ENCODE measurements at regions not wholly inside any gene's neighbourhood (a gene's known extent, or its start where the extent isn't known, plus 50 kb on each side); places are given as distances from the start of the nearest gene placed in this dataset.
A peak's percentile ranks its signal among the peaks of the same experiment; 100 is the strongest.
"Not testable (repeated sequence)": the region's sequence is repeated elsewhere in the genome, so short reads cannot be mapped to it uniquely, and the experiment has no call there.

DNA sequence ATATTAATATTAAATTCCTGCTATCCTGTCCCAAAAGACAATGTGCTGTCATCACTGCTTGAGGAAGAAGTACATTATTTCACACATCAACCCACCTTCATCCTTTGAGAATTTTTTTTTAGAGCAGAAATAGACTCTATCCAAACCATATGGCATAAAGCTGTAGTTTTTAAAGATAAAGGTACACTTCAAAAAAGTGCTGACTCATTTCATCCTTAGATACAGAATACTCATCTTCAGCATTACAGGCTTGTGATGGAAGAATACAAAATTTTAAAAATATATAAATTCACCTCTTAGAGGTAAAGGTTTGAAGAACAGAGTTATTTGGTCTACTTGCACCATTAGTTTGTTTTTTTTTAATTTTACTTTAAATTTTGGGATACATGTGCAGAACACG, 126.7 kb upstream of the ERG start:
- 95 to 96% methylated on average over 1 of the region's 1 CpG for WGBS, 2 donors
- no peak overlapping the region for H3K27ac ChIP-seq (ENCODE audit: low read depth in 2 of 2, low read length in 1 of 2)

DNA sequence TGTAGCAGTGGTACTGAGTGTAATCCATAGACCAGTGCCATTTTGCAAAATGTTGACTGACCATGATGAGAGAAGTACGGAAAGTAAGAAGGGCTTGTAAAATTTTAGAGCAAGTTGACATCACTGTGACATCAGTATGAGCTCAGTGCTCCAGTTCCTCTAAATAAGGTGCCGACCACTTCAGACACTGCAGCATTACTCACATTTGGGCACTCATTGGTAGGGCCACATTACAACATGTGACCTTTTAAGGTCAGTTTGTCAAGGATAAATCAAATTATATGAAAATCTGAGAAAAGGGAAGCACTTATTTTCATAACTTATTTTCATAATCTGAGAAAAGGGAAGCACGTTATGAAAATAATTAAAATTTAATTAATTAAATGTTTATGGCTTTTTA, 128.0 kb upstream of the ERG start:
- no peaks in the 10 kb centered on the region for H3K27me3 ChIP-seq (ENCODE audit: control insufficient read depth in 1 of 2, insufficient read depth in 2 of 2, low read length in 2 of 2)
- H3K9me3 ChIP-seq (ENCODE audit: control insufficient read depth in 2 of 2, insufficient read depth in 1 of 2, low read depth in 1 of 2, low read length in 1 of 2): peaks cover 0 to 3% of the 10 kb centered on the region in 2 donors
- WGBS, 2 donors: 90 to 94% methylated on average over 3 of the region's 3 CpGs
- no peak overlapping the region for H3K27ac ChIP-seq (ENCODE audit: low read depth in 2 of 2, low read length in 1 of 2)
- no peaks in the 10 kb centered on the region for H3K36me3 ChIP-seq (ENCODE audit: control insufficient read depth in 2 of 2, insufficient read depth in 2 of 2, low read length in 1 of 2)
- no peak overlapping the region for H3K4me3 ChIP-seq (ENCODE audit: low read depth in 1 of 2, low read length in 2 of 2)
- no peaks in the 10 kb centered on the region for H3K4me1 ChIP-seq (ENCODE audit: control insufficient read depth in 2 of 2, insufficient read depth in 2 of 2, low read length in 1 of 2)

More for the DNA sequence above, 126.7 kb upstream of the ERG start:
- no peaks in the 10 kb centered on the region for H3K9me3 ChIP-seq (ENCODE audit: control insufficient read depth in 2 of 2, insufficient read depth in 1 of 2, low read depth in 1 of 2, low read length in 1 of 2)
- no peaks in the 10 kb centered on the region for H3K27me3 ChIP-seq (ENCODE audit: control insufficient read depth in 1 of 2, insufficient read depth in 2 of 2, low read length in 2 of 2)
- H3K36me3 ChIP-seq (ENCODE audit: control insufficient read depth in 2 of 2, insufficient read depth in 2 of 2, low read length in 1 of 2): no peaks in the 10 kb centered on the region
- no peak overlapping the region for H3K4me3 ChIP-seq (ENCODE audit: low read depth in 1 of 2, low read length in 2 of 2)
- H3K4me1 ChIP-seq (ENCODE audit: control insufficient read depth in 2 of 2, insufficient read depth in 2 of 2, low read length in 1 of 2): no peaks in the 10 kb centered on the region

DNA sequence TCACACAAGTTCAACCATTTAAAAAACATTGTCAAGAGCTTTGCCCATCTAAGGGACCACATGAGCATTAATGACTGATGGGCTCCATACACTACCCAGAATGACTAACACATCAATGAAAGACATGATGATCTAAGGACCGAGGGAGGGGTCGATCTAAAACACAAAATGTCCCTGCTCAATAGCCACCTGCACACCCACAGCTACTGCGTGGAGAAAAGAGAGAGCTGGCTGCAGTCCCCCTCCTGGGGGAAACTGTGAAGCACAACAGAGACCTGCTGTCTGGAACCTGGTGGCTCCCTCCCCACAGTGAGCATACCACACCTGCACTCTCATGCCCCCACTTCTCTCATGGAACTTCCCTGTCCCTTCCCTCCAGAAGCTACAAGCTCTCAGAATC, 130.1 kb upstream of the ERG start:
- H3K9me3 ChIP-seq (ENCODE audit: control insufficient read depth in 2 of 2, insufficient read depth in 1 of 2, low read depth in 1 of 2, low read length in 1 of 2): peaks cover 0 to 3% of the 10 kb centered on the region in 2 donors
- H3K27ac ChIP-seq (ENCODE audit: low read depth in 2 of 2, low read length in 1 of 2): no peak overlapping the region
- H3K27me3 ChIP-seq (ENCODE audit: control insufficient read depth in 1 of 2, insufficient read depth in 2 of 2, low read length in 2 of 2): no peaks in the 10 kb centered on the region
- no peaks in the 10 kb centered on the region for H3K4me1 ChIP-seq (ENCODE audit: control insufficient read depth in 2 of 2, insufficient read depth in 2 of 2, low read length in 1 of 2)
- H3K36me3 ChIP-seq (ENCODE audit: control insufficient read depth in 2 of 2, insufficient read depth in 2 of 2, low read length in 1 of 2): no peaks in the 10 kb centered on the region
- H3K4me3 ChIP-seq (ENCODE audit: low read depth in 1 of 2, low read length in 2 of 2): no peak overlapping the region
- 73 to 85% methylated on average over 3 of the region's 3 CpGs for WGBS, 2 donors

DNA sequence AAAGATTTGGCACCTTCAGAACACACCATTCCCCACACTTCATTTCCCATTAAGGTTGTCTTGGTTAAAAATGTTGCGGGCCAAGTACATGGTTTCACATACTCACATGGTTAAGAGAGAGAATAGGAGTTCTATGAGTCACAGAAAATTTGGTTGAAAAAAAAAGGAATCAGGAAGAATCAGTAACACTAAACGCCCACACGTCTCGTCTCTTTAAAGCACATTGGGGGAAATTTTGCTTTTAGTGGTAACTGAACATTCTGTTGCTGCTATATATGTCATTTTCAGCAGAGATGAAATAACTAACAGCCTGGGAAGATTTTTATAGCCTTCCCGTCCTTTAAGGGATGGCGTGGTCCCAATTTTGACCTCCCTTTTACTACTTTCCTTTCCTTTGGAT, 132.9 kb upstream of the ERG start:
- H3K4me3 ChIP-seq (ENCODE audit: low read depth in 1 of 2, low read length in 2 of 2): no peak overlapping the region
- no peak overlapping the region for H3K27ac ChIP-seq (ENCODE audit: low read depth in 2 of 2, low read length in 1 of 2)
- WGBS, 2 donors: 68 to 70% methylated on average over 6 of the region's 6 CpGs

DNA sequence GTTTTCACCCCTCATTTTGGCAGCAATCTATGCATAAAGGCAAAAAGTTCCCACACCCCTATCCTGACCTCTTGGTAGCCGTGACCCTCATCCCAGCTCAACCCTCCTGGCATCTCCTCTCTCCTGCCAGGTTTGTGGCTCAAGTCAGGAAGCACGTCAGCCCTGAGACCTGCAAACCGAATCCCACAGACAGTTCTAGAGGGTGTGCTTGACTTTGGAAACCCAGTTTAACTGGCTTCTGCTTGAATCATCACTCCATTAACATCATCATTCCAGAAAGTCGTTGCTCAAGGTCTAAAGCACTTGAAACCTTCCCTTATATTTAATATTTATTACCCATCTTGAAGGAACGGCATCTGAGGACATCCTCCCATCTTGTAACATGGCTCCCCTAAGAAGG, 133.4 kb upstream of the ERG start:
- no peak overlapping the region for H3K4me3 ChIP-seq (ENCODE audit: low read depth in 1 of 2, low read length in 2 of 2)
- H3K9me3 ChIP-seq (ENCODE audit: control insufficient read depth in 2 of 2, insufficient read depth in 1 of 2, low read depth in 1 of 2, low read length in 1 of 2): peaks cover 0 to 3% of the 10 kb centered on the region in 2 donors
- WGBS, 2 donors: 65 to 68% methylated on average over 5 of the region's 5 CpGs
- no peaks in the 10 kb centered on the region for H3K36me3 ChIP-seq (ENCODE audit: control insufficient read depth in 2 of 2, insufficient read depth in 2 of 2, low read length in 1 of 2)
- no peaks in the 10 kb centered on the region for H3K27me3 ChIP-seq (ENCODE audit: control insufficient read depth in 1 of 2, insufficient read depth in 2 of 2, low read length in 2 of 2)
- no peak overlapping the region for H3K27ac ChIP-seq (ENCODE audit: low read depth in 2 of 2, low read length in 1 of 2)
- no peaks in the 10 kb centered on the region for H3K4me1 ChIP-seq (ENCODE audit: control insufficient read depth in 2 of 2, insufficient read depth in 2 of 2, low read length in 1 of 2)

More for the DNA sequence above, 132.9 kb upstream of the ERG start:
- Histone ChIP-seq H3K36me3 (ENCODE audit: control insufficient read depth in 2 of 2, insufficient read depth in 2 of 2, low read length in 1 of 2) (no peaks in the 10 kb centered on the region), H3K27me3 (ENCODE audit: control insufficient read depth in 1 of 2, insufficient read depth in 2 of 2, low read length in 2 of 2) (no peaks in the 10 kb centered on the region), H3K4me1 (ENCODE audit: control insufficient read depth in 2 of 2, insufficient read depth in 2 of 2, low read length in 1 of 2) (no peaks in the 10 kb centered on the region), H3K9me3 (ENCODE audit: control insufficient read depth in 2 of 2, insufficient read depth in 1 of 2, low read depth in 1 of 2, low read length in 1 of 2) (peaks cover 0 to 3% of the 10 kb centered on the region in 2 donors)

DNA sequence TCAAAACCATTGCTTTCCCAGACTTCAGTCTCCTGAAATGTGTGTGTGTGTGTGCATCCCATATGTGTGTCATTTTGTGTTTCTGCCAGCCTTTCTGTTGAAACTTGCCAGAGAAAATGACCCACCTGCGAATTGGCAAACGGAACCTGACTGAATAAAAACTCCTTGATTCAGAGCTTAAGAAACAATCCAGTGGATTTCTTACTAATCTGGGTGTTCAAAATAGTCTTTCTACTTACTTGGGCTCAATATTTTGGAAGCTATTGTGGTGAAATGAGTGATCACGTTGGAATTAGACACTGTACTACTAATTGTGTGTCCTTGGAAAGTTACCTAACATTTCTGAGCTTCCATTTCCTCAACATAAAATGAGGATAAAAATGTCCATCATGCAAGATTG, 138.9 kb upstream of the ERG start:
- Histone ChIP-seq H3K9me3 (ENCODE audit: control insufficient read depth in 2 of 2, insufficient read depth in 1 of 2, low read depth in 1 of 2, low read length in 1 of 2) (peaks cover 0 to 1% of the 10 kb centered on the region in 2 donors), H3K4me3 (ENCODE audit: low read depth in 1 of 2, low read length in 2 of 2) (no peak overlapping the region), H3K4me1 (ENCODE audit: control insufficient read depth in 2 of 2, insufficient read depth in 2 of 2, low read length in 1 of 2) (peaks cover 0 to 6% of the 10 kb centered on the region in 2 donors), H3K27me3 (ENCODE audit: control insufficient read depth in 1 of 2, insufficient read depth in 2 of 2, low read length in 2 of 2) (no peaks in the 10 kb centered on the region), H3K36me3 (ENCODE audit: control insufficient read depth in 2 of 2, insufficient read depth in 2 of 2, low read length in 1 of 2) (no peaks in the 10 kb centered on the region), H3K27ac (ENCODE audit: low read depth in 2 of 2, low read length in 1 of 2) (peak overlapping the region in 1 of 2 donors; percentile 55)
- 47 to 68% methylated on average over 3 of the region's 3 CpGs for WGBS, 2 donors

DNA sequence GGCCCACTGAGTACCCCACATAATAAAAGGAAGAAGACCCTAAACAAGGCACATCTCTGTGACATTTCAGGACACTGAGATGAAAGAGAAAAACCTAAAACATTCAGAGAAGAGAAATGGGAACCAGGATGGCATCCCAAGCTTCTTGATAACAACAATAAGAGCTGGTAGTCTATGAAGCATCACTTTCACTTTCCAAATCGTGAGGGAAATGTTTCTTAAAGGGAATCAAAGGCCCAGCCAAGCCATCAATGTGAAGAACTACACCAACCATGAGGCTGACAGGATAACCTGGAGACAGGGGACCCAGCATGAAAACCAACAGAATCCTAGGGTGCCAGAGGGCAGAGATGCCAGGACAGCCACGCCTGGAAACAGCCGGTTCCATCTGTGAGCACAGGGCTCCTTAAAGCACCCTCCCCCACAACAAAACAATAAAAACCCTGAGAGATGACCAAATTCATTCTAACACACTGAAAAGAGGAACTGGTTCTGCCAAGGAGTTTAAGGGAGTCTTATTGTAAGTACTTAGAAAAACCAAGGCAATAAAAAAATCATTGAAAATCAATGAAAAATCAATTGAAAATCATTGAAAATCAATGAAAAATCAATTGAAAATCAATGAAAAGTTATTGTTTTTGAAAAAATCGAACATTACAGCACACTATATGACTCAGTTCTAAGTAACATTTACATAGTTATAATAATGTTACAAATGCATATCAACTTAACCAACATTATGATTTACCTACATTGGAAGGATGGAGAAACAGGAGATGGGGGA, 141.5 kb upstream of the ERG start:
- no peaks in the 10 kb centered on the region for H3K36me3 ChIP-seq (ENCODE audit: control insufficient read depth in 2 of 2, insufficient read depth in 2 of 2, low read length in 1 of 2)
- H3K9me3 ChIP-seq (ENCODE audit: control insufficient read depth in 2 of 2, insufficient read depth in 1 of 2, low read depth in 1 of 2, low read length in 1 of 2): peaks cover 0 to 1% of the 10 kb centered on the region in 2 donors
- WGBS, 2 donors: 33 to 46% methylated on average over 4 of the region's 4 CpGs
- no peaks in the 10 kb centered on the region for H3K27me3 ChIP-seq (ENCODE audit: control insufficient read depth in 1 of 2, insufficient read depth in 2 of 2, low read length in 2 of 2)
- H3K4me3 ChIP-seq (ENCODE audit: low read depth in 1 of 2, low read length in 2 of 2): no peak overlapping the region
- H3K27ac ChIP-seq (ENCODE audit: low read depth in 2 of 2, low read length in 1 of 2): no peak overlapping the region
- H3K4me1 ChIP-seq (ENCODE audit: control insufficient read depth in 2 of 2, insufficient read depth in 2 of 2, low read length in 1 of 2): peaks cover 0 to 6% of the 10 kb centered on the region in 2 donors

DNA sequence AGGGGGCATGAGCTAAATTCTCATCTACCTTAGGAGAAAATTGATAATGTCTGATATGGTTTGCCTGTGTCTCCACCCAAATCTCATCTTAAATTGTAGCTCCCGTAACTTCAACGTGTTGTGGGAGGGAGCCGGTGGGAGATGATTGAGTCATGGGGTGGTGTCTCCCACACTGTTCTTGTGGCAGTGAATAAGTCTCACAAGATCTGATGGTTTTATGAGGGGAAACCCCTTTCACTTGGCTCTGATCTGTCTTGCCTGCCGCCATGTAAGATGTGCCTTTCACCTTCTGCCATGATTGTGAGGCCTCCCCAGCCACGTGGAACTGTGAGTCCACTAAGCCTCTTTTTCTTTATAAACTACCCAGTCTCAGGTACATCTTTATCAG, 142.1 kb upstream of the ERG start:
- not testable (repeated sequence) for H3K27me3 ChIP-seq (ENCODE audit: control insufficient read depth in 1 of 2, insufficient read depth in 2 of 2, low read length in 2 of 2); H3K4me3 ChIP-seq (ENCODE audit: low read depth in 1 of 2, low read length in 2 of 2); H3K27ac ChIP-seq (ENCODE audit: low read depth in 2 of 2, low read length in 1 of 2); H3K4me1 ChIP-seq (ENCODE audit: control insufficient read depth in 2 of 2, insufficient read depth in 2 of 2, low read length in 1 of 2); H3K36me3 ChIP-seq (ENCODE audit: control insufficient read depth in 2 of 2, insufficient read depth in 2 of 2, low read length in 1 of 2); H3K9me3 ChIP-seq (ENCODE audit: control insufficient read depth in 2 of 2, insufficient read depth in 1 of 2, low read depth in 1 of 2, low read length in 1 of 2)
- WGBS, 2 donors: 84 to 92% methylated on average over 5 of the region's 5 CpGs

DNA sequence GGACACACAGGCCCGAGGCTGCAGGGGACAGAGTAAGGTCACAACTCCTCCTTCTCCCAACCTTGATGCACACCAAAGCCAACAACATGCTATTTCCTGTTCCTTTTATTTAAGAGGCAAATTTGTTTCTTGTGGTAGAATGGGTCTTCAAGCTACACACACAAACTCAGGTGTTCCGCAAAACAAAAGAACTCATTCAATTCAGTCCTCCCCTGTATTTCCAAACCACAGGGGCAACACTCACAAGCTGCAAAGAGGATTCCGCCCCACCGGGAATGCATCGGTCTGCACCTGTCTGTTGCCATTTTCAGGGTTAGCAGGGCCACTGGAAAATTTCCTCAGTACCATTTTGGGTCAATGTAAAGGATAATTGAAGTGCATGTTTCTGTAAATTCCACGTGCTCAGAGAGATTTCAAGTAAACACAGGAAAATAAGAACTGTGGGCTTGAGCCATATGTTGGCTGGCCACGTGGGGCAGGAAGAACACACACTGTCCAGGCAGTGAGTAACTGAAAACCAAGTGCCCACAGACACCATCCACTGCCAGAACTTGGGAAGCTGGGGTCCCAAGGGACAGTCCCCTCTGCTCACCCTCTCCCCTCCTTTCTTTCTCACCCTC, 145.2 kb upstream of the ERG start:
- WGBS, 2 donors: 72 to 81% methylated on average over 7 of the region's 7 CpGs

DNA sequence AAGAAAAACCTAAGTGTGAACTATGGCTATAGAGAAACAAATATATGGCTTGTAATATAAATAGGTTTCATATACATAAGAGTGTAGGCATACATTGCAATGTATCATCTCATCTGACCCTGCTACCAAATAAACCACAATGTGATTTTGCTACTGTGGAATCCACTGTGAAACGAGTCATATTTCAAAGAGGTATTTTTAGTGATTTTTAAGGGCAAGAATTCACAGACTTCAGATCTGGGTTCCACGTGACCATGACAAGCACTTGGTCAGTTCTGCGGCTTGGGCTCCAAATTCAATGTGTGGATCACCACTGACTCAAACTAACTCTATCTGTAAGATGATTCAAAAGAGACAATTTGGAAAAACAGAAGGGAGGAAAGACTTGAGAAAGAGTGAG, 147.0 kb upstream of the ERG start:
- H3K27ac ChIP-seq (ENCODE audit: low read depth in 2 of 2, low read length in 1 of 2): no peak overlapping the region
- no peaks in the 10 kb centered on the region for H3K27me3 ChIP-seq (ENCODE audit: control insufficient read depth in 1 of 2, insufficient read depth in 2 of 2, low read length in 2 of 2)
- peaks cover 0 to 2% of the 10 kb centered on the region in 2 donors for H3K4me1 ChIP-seq (ENCODE audit: control insufficient read depth in 2 of 2, insufficient read depth in 2 of 2, low read length in 1 of 2)
- no peak overlapping the region for H3K4me3 ChIP-seq (ENCODE audit: low read depth in 1 of 2, low read length in 2 of 2)
- 66 to 76% methylated on average over 3 of the region's 3 CpGs for WGBS, 2 donors
- peaks cover 0 to 1% of the 10 kb centered on the region in 2 donors for H3K9me3 ChIP-seq (ENCODE audit: control insufficient read depth in 2 of 2, insufficient read depth in 1 of 2, low read depth in 1 of 2, low read length in 1 of 2)
- H3K36me3 ChIP-seq (ENCODE audit: control insufficient read depth in 2 of 2, insufficient read depth in 2 of 2, low read length in 1 of 2): no peaks in the 10 kb centered on the region

More for the DNA sequence above, 145.2 kb upstream of the ERG start:
- H3K27me3 ChIP-seq (ENCODE audit: control insufficient read depth in 1 of 2, insufficient read depth in 2 of 2, low read length in 2 of 2): no peaks in the 10 kb centered on the region
- H3K4me3 ChIP-seq (ENCODE audit: low read depth in 1 of 2, low read length in 2 of 2): no peak overlapping the region
- H3K27ac ChIP-seq (ENCODE audit: low read depth in 2 of 2, low read length in 1 of 2): no peak overlapping the region
- peaks cover 0 to 1% of the 10 kb centered on the region in 2 donors for H3K9me3 ChIP-seq (ENCODE audit: control insufficient read depth in 2 of 2, insufficient read depth in 1 of 2, low read depth in 1 of 2, low read length in 1 of 2)
- peaks cover 2% of the 10 kb centered on the region in 2 donors for H3K4me1 ChIP-seq (ENCODE audit: control insufficient read depth in 2 of 2, insufficient read depth in 2 of 2, low read length in 1 of 2)
- no peaks in the 10 kb centered on the region for H3K36me3 ChIP-seq (ENCODE audit: control insufficient read depth in 2 of 2, insufficient read depth in 2 of 2, low read length in 1 of 2)
